ENCODE measurements at regions not wholly inside any gene's neighbourhood (a gene's known extent, or its start where the extent isn't known, plus 50 kb on each side); places are given as distances from the start of the nearest gene placed in this dataset.

DNA sequence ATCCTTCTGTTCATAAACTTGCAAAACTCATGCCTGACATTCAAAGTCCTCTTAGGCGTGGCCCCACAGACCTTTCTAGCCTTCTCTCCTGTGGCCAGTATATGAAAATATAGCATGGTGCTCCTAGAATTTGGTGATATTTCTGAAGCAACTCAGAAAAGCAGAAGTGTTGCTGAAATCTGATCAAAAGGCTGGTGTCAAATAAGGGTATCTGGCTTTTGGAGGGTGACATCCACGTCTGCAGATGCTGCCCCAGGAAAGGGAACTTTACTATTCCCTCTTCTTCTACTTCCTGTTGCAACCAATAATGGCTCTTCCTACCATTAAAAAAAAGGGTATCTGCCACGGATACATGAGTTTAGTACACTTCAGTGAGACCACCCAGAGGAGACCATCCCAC lies 83.9 kb upstream of the RPS6KA3 start:
- TF ChIP-seq, protein P1, sequence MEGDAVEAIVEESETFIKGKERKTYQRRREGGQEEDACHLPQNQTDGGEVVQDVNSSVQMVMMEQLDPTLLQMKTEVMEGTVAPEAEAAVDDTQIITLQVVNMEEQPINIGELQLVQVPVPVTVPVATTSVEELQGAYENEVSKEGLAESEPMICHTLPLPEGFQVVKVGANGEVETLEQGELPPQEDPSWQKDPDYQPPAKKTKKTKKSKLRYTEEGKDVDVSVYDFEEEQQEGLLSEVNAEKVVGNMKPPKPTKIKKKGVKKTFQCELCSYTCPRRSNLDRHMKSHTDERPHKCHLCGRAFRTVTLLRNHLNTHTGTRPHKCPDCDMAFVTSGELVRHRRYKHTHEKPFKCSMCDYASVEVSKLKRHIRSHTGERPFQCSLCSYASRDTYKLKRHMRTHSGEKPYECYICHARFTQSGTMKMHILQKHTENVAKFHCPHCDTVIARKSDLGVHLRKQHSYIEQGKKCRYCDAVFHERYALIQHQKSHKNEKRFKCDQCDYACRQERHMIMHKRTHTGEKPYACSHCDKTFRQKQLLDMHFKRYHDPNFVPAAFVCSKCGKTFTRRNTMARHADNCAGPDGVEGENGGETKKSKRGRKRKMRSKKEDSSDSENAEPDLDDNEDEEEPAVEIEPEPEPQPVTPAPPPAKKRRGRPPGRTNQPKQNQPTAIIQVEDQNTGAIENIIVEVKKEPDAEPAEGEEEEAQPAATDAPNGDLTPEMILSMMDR (conservative IDR thresholded peaks at IDR 0.05; ENCODE audit: low read length) = no peak
- no peak for TF ChIP-seq EZH2phosphoT487 (IDR thresholded peaks at IDR 0.05; ENCODE audit: borderline replicate concordance)
